ENCODE measurements at regions not wholly inside any gene's neighbourhood (a gene's known extent, or its start where the extent isn't known, plus 50 kb on each side); places are given as distances from the start of the nearest gene placed in this dataset.
"Not testable (repeated sequence)": the region's sequence is repeated elsewhere in the genome, so short reads cannot be mapped to it uniquely, and the experiment has no call there.

DNA sequence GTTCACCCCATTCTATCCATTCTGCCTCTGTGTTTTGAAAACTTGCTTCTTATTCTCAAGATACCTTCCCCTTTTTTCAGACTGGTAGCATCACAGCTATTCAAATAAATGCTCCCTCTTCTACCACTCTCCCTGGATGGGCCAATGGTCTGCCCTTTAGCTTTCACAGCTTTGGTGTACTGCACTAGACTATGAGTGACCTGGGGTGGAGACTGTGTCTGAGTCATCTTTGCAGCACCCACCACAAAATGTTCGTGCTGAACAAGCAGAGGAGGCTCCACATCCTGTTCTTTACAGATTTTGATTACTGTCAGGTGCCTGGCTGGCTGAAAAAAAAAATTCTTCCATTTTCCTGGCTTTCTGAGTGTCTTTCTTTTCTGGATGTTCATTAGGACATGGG is 1104.1 kb upstream of the TMEM132C start:
- peak; percentile 4 for DNase-seq (ENCODE audit: low spot score)
- TF ChIP-seq CTCF (IDR thresholded peaks at IDR 0.05; ENCODE audit: extremely low read depth, insufficient read depth, missing control alignments), result no peak
- in situ Hi-C loops (cut with MboI; ENCODE audit: low pct_unique_long_range_greater_than_20kb, low sequenced_read_pairs, unreplicated experiment), result no loop called here

DNA sequence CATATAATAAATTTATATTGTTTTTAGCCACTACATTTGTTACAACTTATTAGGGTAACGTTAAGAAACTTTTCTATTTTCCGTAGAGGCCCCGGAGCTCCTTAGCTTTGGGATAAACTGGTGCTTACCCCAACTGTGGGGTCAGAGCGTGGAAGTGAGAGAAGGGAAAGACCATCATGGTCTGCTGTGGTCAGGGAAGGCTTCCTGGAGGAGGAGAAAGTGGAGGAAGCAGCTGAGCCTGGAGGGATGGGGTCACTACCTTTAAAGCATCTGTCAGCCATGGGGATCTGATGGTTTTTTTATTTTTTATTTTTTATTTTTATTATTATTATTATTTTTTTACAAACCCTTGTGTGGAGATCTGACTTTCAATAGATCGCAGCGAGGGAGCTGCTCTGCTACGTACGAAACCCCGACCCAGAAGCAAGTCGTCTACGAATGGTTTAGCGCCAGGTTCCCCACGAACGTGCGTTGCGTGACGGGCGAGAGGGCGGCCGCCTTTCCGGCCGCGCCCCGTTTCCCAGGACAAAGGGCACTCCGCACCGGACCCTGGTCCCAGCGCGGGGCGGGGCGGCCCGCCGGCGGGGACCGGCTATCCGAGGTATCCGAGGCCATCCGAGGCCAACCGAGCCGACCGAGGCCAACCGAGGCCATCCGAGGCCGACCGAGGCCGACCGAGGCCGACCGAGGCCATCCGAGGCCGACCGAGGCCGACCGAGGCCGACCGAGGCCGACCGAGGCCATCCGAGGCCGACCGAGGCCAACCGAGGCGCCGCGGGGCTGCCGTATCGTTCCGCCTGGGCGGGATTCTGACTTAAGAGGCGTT is 1101.2 kb upstream of the TMEM132C start:
- peak; percentile 42 for DNase-seq (ENCODE audit: low spot score)
- no peak for TF ChIP-seq CTCF (IDR thresholded peaks at IDR 0.05; ENCODE audit: extremely low read depth, insufficient read depth, missing control alignments)
- in situ Hi-C loops (cut with MboI; ENCODE audit: low pct_unique_long_range_greater_than_20kb, low sequenced_read_pairs, unreplicated experiment), result no loop called here

DNA sequence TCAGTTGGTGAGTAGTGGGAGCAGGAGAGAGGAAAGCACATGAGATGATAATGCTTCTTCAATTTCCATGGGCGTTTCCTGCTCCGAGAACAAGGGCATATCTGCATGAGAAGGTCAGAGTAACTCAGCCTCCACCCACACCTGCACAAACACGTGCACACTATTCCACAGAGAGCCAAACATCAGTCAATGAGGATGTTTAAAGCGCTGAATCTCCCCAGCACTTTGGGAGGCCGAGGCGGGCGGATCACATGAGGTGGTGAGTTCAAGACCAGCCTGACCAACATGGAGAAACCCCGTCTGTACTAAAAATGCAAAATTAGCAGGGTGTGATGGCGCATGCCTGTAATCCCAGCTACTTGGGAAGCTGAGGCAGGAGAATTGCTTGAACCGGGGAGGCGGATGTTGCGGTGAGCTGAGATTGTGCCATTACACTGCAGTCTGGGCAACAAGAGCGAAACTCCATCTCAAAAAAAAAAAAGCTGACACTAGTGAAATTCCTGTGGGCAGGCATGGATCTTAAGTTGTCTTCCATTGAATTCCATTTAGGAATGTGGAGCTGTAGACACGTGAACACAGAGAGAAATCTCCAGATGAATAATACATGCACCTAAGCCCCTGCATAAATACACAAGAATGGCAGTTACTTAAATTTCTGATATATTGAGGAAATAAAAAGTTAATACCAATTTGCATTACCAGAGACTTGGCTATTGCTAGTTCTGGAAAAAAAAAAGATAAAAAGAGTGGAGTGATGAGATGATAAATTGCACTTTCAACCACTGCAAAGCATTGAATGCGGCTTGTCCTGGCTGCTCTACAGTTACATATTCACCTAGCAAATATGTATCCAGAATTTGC is 1097.4 kb upstream of the TMEM132C start:
- in situ Hi-C loops (cut with MboI; ENCODE audit: low pct_unique_long_range_greater_than_20kb, low sequenced_read_pairs, unreplicated experiment), result no loop called here
- no peak for TF ChIP-seq CTCF (IDR thresholded peaks at IDR 0.05; ENCODE audit: extremely low read depth, insufficient read depth, missing control alignments)
- DNase-seq (ENCODE audit: low spot score), result no peak

GRCh38 chr12:127170226-127171180 is 1096.5 kb upstream of the TMEM132C start:
- no peak for DNase-seq (ENCODE audit: low spot score)
- no peak for TF ChIP-seq CTCF (IDR thresholded peaks at IDR 0.05; ENCODE audit: extremely low read depth, insufficient read depth, missing control alignments)
- in situ Hi-C loops (cut with MboI; ENCODE audit: low pct_unique_long_range_greater_than_20kb, low sequenced_read_pairs, unreplicated experiment), result no loop called here

GRCh38 chr12:127172861-127173260 is 1094.1 kb upstream of the TMEM132C start:
- in situ Hi-C loops (cut with MboI; ENCODE audit: low pct_unique_long_range_greater_than_20kb, low sequenced_read_pairs, unreplicated experiment), result no loop called here
- TF ChIP-seq CTCF (IDR thresholded peaks at IDR 0.05; ENCODE audit: extremely low read depth, insufficient read depth, missing control alignments), result no peak
- DNase-seq (ENCODE audit: low spot score), result no peak

GRCh38 chr12:127173971-127174370 is 1093.0 kb upstream of the TMEM132C start:
- DNase-seq (ENCODE audit: low spot score); in situ Hi-C loops (cut with MboI; ENCODE audit: low pct_unique_long_range_greater_than_20kb, low sequenced_read_pairs, unreplicated experiment): not testable (repeated sequence)

Measured in GM13977 (cell line).